SK-N-SH treated with all-trans-retinoic acid at 6 μM for 48 hours (cell line): ENCODE measurements at regions not wholly inside any gene's neighbourhood (a gene's known extent, or its start where the extent isn't known, plus 50 kb on each side); places are given as distances from the start of the nearest gene placed in this dataset.

ENCODE experiments used
- ATAC-seq: fragments of 200-7000 bp; cut with Tn5 transposase; 3 replicates; pipeline ENCODE4 v1.9.1; 2020; ENCODE audit warnings: mild to moderate bottlenecking, moderate library complexity
- ARNTL ChIP-seq: fragments of 450-650 bp; formaldehyde crosslinking; IDR thresholded peaks from 2 replicates; pipeline ENCODE4 v1.5.0; 2020; ENCODE audit warnings: low read depth, mild to moderate bottlenecking, moderate library complexity, borderline replicate concordance
- BACH2 ChIP-seq: fragments of 250-450 bp; sonication (Bioruptor Pico); IDR thresholded peaks from 2 replicates; pipeline ENCODE4 v1.9.0; 2021; ENCODE audit warnings: mild to moderate bottlenecking, borderline replicate concordance
- CREB5 ChIP-seq: fragments of 250-450 bp; sonication (Bioruptor Pico); IDR thresholded peaks from 2 replicates; pipeline ENCODE4 v1.5.1; 2020; ENCODE audit warnings: low read depth, mild to moderate bottlenecking, moderate library complexity
- CSDC2 ChIP-seq: fragments of 250-450 bp; sonication (Bioruptor Pico); IDR thresholded peaks from 2 replicates; pipeline ENCODE4 v1.5.0; 2020; ENCODE audit warnings: mild to moderate bottlenecking, moderate library complexity
- CSRNP3 ChIP-seq: fragments of 250-450 bp; sonication (Bioruptor Pico); IDR thresholded peaks from 2 replicates; pipeline ENCODE4 v1.5.1; 2021; ENCODE audit warnings: mild to moderate bottlenecking, moderate library complexity
- ESRRG ChIP-seq: fragments of 250-450 bp; sonication (Bioruptor Pico); IDR thresholded peaks from 2 replicates; pipeline ENCODE4 v1.6.1; 2021; ENCODE audit warnings: mild to moderate bottlenecking
- GLIS3 ChIP-seq: fragments of 250-450 bp; sonication (Bioruptor Pico); IDR thresholded peaks from 2 replicates; pipeline ENCODE4 v1.5.0; 2020; ENCODE audit warnings: mild to moderate bottlenecking, moderate library complexity
- OSR1 ChIP-seq: fragments of 250-450 bp; sonication (Bioruptor Pico); IDR thresholded peaks from 2 replicates; pipeline ENCODE4 v1.8.0; 2022; ENCODE audit warnings: moderate library complexity, mild to moderate bottlenecking, inconsistent platforms
- PATZ1 ChIP-seq: fragments of 250-450 bp; sonication (Bioruptor Pico); IDR thresholded peaks from 2 replicates; pipeline ENCODE4 v1.8.0; 2020; ENCODE audit warnings: mild to moderate bottlenecking, moderate library complexity, borderline replicate concordance
- POU6F1 ChIP-seq: fragments of 250-450 bp; sonication (Bioruptor Pico); IDR thresholded peaks from 2 replicates; pipeline ENCODE4 v1.8.0; 2021; ENCODE audit warnings: low read depth, mild to moderate bottlenecking, moderate library complexity, borderline replicate concordance
- PPARA ChIP-seq: fragments of 250-450 bp; sonication (Bioruptor Pico); IDR thresholded peaks from 2 replicates; pipeline ENCODE4 v1.5.0; 2020; ENCODE audit warnings: mild to moderate bottlenecking, borderline replicate concordance
- RARB ChIP-seq: fragments of 250-450 bp; sonication (Bioruptor Pico); IDR thresholded peaks from 2 replicates; pipeline ENCODE4 v1.8.0; 2021; ENCODE audit warnings: mild to moderate bottlenecking, moderate library complexity
- TCF4 ChIP-seq: fragments of 250-450 bp; sonication (Bioruptor Pico); IDR thresholded peaks from 2 replicates; pipeline ENCODE4 v1.8.0; 2021; ENCODE audit warnings: mild to moderate bottlenecking, moderate library complexity, borderline replicate concordance
- TSHZ2 ChIP-seq: fragments of 250-450 bp; sonication (Bioruptor Pico); IDR thresholded peaks from 2 replicates; pipeline ENCODE4 v1.5.0; 2020; ENCODE audit warnings: mild to moderate bottlenecking, moderate library complexity
- ZC3H10 ChIP-seq: fragments of 250-450 bp; sonication (Bioruptor Pico); IDR thresholded peaks from 2 replicates; pipeline ENCODE4 v1.5.1; 2021; ENCODE audit warnings: mild to moderate bottlenecking, moderate library complexity
- ZFP3 ChIP-seq: fragments of 250-450 bp; sonication (Bioruptor Pico); IDR thresholded peaks from 2 replicates; pipeline ENCODE4 v1.5.0; 2020; ENCODE audit warnings: mild to moderate bottlenecking, moderate library complexity
- ZNF565 ChIP-seq: fragments of 450-650 bp; formaldehyde crosslinking; conservative IDR thresholded peaks from 2 replicates; pipeline ENCODE4 v1.5.0; 2020; ENCODE audit warnings: low read depth, mild to moderate bottlenecking, moderate library complexity
- ZNF8 ChIP-seq: fragments of 450-650 bp; formaldehyde crosslinking; IDR thresholded peaks from 2 replicates; pipeline ENCODE4 v1.5.0; 2020; ENCODE audit warnings: mild to moderate bottlenecking, moderate library complexity

GRCh38 chr6:2579804-2580570, 170.7 kb downstream of the MYLK4 start:
- TF ChIP-seq RARB (CRISPR knock-in tag) (no peak), ZNF8 (CRISPR knock-in tag) (no peak), TCF4 (CRISPR knock-in tag) (no peak), CSDC2 (CRISPR knock-in tag) (no peak), ZC3H10 (no peak), GLIS3 (CRISPR knock-in tag) (no peak), ESRRG (CRISPR knock-in tag) (no peak), BACH2 (CRISPR knock-in tag) (no peak), TSHZ2 (no peak)
- no peak for ATAC-seq

- no peak for ATAC-seq
- TF ChIP-seq ZC3H10 (no peak), POU6F1 (CRISPR knock-in tag) (no peak)
Measured at GRCh38 chr6:2579241-2579761, 171.4 kb downstream of the MYLK4 start.

GRCh38 chr6:2578767-2579166, 172.0 kb downstream of the MYLK4 start:
- ATAC-seq = no peak
- no peak for TF ChIP-seq PPARA
- TF ChIP-seq CSDC2 (CRISPR knock-in tag) = no peak
- TF ChIP-seq ESRRG (CRISPR knock-in tag) = no peak
- no peak for TF ChIP-seq ZNF565

- ATAC-seq = no peak
- TF ChIP-seq OSR1 (CRISPR knock-in tag) = no peak
- TF ChIP-seq TSHZ2 = no peak
- no peak for TF ChIP-seq ZC3H10
- TF ChIP-seq GLIS3 (CRISPR knock-in tag) = no peak
- TF ChIP-seq, all 23 proteins: peak for 0
Measured at GRCh38 chr6:2576499-2576898, 174.2 kb downstream of the MYLK4 start.

- no peak for ATAC-seq
- TF ChIP-seq CSRNP3 (CRISPR knock-in tag) (no peak), ZC3H10 (no peak), POU6F1 (CRISPR knock-in tag) (no peak), ARNTL (no peak), CSDC2 (CRISPR knock-in tag) (no peak), ZFP3 (CRISPR knock-in tag) (no peak), OSR1 (CRISPR knock-in tag) (no peak), ZNF565 (no peak), PATZ1 (no peak), CREB5 (CRISPR knock-in tag) (no peak), TCF4 (CRISPR knock-in tag) (no peak)
Measured at GRCh38 chr6:2575236-2575635, 175.5 kb downstream of the MYLK4 start.
